ENCODE measurements at regions not wholly inside any gene's neighbourhood (a gene's known extent, or its start where the extent isn't known, plus 50 kb on each side); places are given as distances from the start of the nearest gene placed in this dataset.

DNA sequence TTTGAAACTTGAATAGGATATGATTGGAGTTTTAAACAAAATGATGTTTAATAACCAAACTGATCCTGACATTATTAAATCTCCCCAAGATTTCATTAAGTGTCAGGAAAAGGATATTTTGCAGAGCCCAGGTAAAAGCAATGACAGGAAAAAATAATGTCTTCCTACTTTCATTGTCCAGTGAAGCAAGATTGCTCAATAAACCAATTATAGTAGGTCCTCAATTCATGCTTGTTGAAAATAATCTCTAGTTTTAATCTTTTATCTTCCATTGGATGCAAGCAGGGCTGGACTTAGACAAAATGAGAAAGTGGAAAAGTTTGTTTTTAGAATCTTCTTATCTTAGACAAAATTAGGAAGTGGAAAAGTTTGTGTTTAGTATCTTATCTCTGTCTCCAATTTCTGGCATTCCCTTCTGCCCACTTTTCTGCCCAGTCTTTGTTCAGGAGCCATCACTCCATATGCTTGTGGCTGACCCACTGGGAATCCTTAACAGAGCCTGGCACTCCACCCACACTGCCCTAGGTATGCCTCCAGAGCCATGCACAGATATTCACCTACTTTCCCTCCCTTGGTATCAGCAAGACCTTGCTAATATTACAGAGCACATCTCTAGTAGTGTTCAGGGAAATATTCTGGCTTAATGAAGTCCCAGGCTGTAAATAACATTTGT is 57.0 kb upstream of the CARMIL1 start:
- TF ChIP-seq CTCF (IDR thresholded peaks at IDR 0.05; ENCODE audit: poor library complexity): no peak
- no peak for TF ChIP-seq EZH2 (IDR thresholded peaks at IDR 0.05; ENCODE audit: borderline replicate concordance)
- TF ChIP-seq EZH2phosphoT487 (IDR thresholded peaks at IDR 0.05; ENCODE audit: low read depth, severe bottlenecking, unreplicated experiment): no peak

All from hepatocyte (in vitro differentiated cells).